ENCODE measurements at regions not wholly inside any gene's neighbourhood (a gene's known extent, or its start where the extent isn't known, plus 50 kb on each side); places are given as distances from the start of the nearest gene placed in this dataset.

- TF ChIP-seq CTCF (IDR thresholded peaks at IDR 0.05): no peak
- TF ChIP-seq POLR2A (IDR thresholded peaks at IDR 0.05): no peak
Observed at GRCh38 chr10:125543796-125544195, 139.2 kb downstream of the TEX36 start.
